Stomach (tissue), 8 donors: ENCODE measurements at regions not wholly inside any gene's neighbourhood (a gene's known extent, or its start where the extent isn't known, plus 50 kb on each side); places are given as distances from the start of the nearest gene placed in this dataset.
A peak's percentile ranks its signal among the peaks of the same experiment; 100 is the strongest.

ENCODE experiments used
- DNase-seq, 2 donors: peaks; one replicate each; pipeline versions ENCODE4 v3.0.0 to v3.0.0-alpha.2; 2013 to 2019
- H3K27ac ChIP-seq, 5 donors: fragments of 200-600 bp in 4 of 5; sonication (generic) in 4 of 5; one replicate each; pipeline ENCODE4 v1.5.1; 2013 to 2019; ENCODE audit warnings: mild to moderate bottlenecking in 1 of 5, moderate library complexity in 1 of 5
- H3K27me3 ChIP-seq, 3 donors: fragments of 200-600 bp; sonication (generic); one replicate each; pipeline ENCODE4 v1.5.1; 2017 to 2019; ENCODE audit warnings: mixed run types in 1 of 3
- H3K36me3 ChIP-seq, 4 donors: fragments of 200-600 bp; sonication (generic); 1 replicate in 3 of 4; 2 replicates in 1 of 4; pipeline ENCODE4 v1.5.1; 2016 to 2019
- H3K4me1 ChIP-seq, 4 donors: fragments of 200-600 bp; sonication (generic); one replicate each; pipeline ENCODE4 v1.5.1; 2016 to 2019
- H3K4me3 ChIP-seq, 4 donors: fragments of 200-600 bp; sonication (generic) in 3 of 4; one replicate each; pipeline ENCODE4 v1.5.1; 2016 to 2019; ENCODE audit warnings: mild to moderate bottlenecking in 1 of 4
- H3K9me3 ChIP-seq, 4 donors: fragments of 200-600 bp; sonication (generic); one replicate each; pipeline ENCODE4 v1.5.1; 2016 to 2019
- CTCF ChIP-seq, 7 experiments: fragments of 450-650 bp in 4 of 7; fragments of 200-600 bp in 3 of 7; sonication (generic) in 3 of 7; IDR thresholded peaks; one replicate each; pipeline ENCODE4 v1.5.1; 2016 to 2019; ENCODE audit warnings: antibody characterized with exemption in 7 of 7, control low read depth in 2 of 7, mild to moderate bottlenecking in 1 of 7
- EP300 ChIP-seq: sonication (generic); formaldehyde crosslinking; IDR thresholded peaks from one replicate; pipeline ENCODE4 v1.6.1; 2017; ENCODE audit warnings: antibody characterized with exemption
- POLR2A ChIP-seq, 4 donors: fragments of 450-650 bp; IDR thresholded peaks; one replicate each; pipeline ENCODE4 v1.6.1; 2016; ENCODE audit warnings: antibody characterized with exemption in 4 of 4, control low read depth in 2 of 4, mild to moderate bottlenecking in 1 of 4, moderate library complexity in 1 of 4
- POLR2AphosphoS5 ChIP-seq, 3 donors: sonication (generic); formaldehyde crosslinking; IDR thresholded peaks; one replicate each; pipeline ENCODE4 v1.6.1; 2016; ENCODE audit warnings: antibody characterized with exemption in 3 of 3
- WGBS, 5 donors: extraction: QIAGEN DNeasy Blood & Tissue Kit in 3 of 5; methylation state at CpG; one replicate each; pipeline versions ENCODE4 v1.1.5 to v1.1.7; 2013 to 2018; 5-methylcytosine and 5-hydroxymethylcytosine counted together
- intact Hi-C: fragments of 100-400 bp; cut with DNase I; formaldehyde crosslinking; loops from one replicate; pipeline ENCODE4 v1.15.1; 2023; ENCODE audit warnings: low total_unique reads
- donor health status: healthy with polysubstance abuse.
- donor health status: Bipolar disorder and iron deficiency.
- donor health status: healthy.

- no peak for DNase-seq
- intact Hi-C loops: no loop called here
- no peaks in the 10 kb centered on the region for H3K27me3 ChIP-seq
- no peaks in the 10 kb centered on the region for H3K36me3 ChIP-seq
- H3K4me3 ChIP-seq: no peak overlapping the region
- H3K9me3 ChIP-seq: no peaks in the 10 kb centered on the region
- H3K27ac ChIP-seq: no peak overlapping the region
- WGBS, 5 donors: 80 to 89% (median 87%) methylated on average over 2 of the region's 2 CpGs
- H3K4me1 ChIP-seq: peaks cover 8 to 87% (median 46%) of the 10 kb centered on the region in 4 donors
- TF ChIP-seq CTCF (IDR thresholded peaks at IDR 0.05): no peak
- no peak for TF ChIP-seq POLR2AphosphoS5 (IDR thresholded peaks at IDR 0.05)
- no peak for TF ChIP-seq POLR2A (IDR thresholded peaks at IDR 0.05)
- TF ChIP-seq EP300: no peak
These were observed 459.6 kb downstream of the SHQ1 start for GRCh38 chr3:72388644-72389043.

- Histone ChIP-seq H3K4me3 (no peak overlapping the region), H3K27ac (no peak overlapping the region), H3K4me1 (peaks cover 8 to 92% (median 49%) of the 10 kb centered on the region in 4 donors), H3K36me3 (no peaks in the 10 kb centered on the region), H3K27me3 (no peaks in the 10 kb centered on the region), H3K9me3 (no peaks in the 10 kb centered on the region)
- no peak for DNase-seq
- 84 to 92% (median 87%) methylated on average over 4 of the region's 4 CpGs for WGBS, 5 donors
- TF ChIP-seq CTCF (IDR thresholded peaks at IDR 0.05) (no peak), POLR2AphosphoS5 (IDR thresholded peaks at IDR 0.05) (no peak), EP300 (no peak), POLR2A (IDR thresholded peaks at IDR 0.05) (no peak)
- intact Hi-C loops: no loop called here
These were observed 460.1 kb downstream of the SHQ1 start for GRCh38 chr3:72388117-72388516.

GRCh38 chr3:72386327-72387000, 461.8 kb downstream of the SHQ1 start:
- intact Hi-C loops: no loop called here
- Histone ChIP-seq H3K4me1 (peaks cover 13 to 92% (median 49%) of the 10 kb centered on the region in 4 donors), H3K4me3 (no peak overlapping the region), H3K9me3 (no peaks in the 10 kb centered on the region), H3K27me3 (no peaks in the 10 kb centered on the region), H3K27ac (no peak overlapping the region), H3K36me3 (no peaks in the 10 kb centered on the region)
- TF ChIP-seq CTCF (IDR thresholded peaks at IDR 0.05): no peak
- WGBS, 5 donors: 78 to 84% (median 83%) methylated on average over 6 of the region's 6 CpGs
- DNase-seq: peak in 1 of 2 donors; percentile 36

- TF ChIP-seq POLR2AphosphoS5 (IDR thresholded peaks at IDR 0.05): no peak
- TF ChIP-seq EP300: no peak
- TF ChIP-seq CTCF (IDR thresholded peaks at IDR 0.05): no peak
- TF ChIP-seq POLR2A (IDR thresholded peaks at IDR 0.05): no peak
- intact Hi-C loops: no loop called here
- Histone ChIP-seq H3K36me3 (no peaks in the 10 kb centered on the region), H3K27ac (no peak overlapping the region), H3K27me3 (no peaks in the 10 kb centered on the region), H3K9me3 (no peaks in the 10 kb centered on the region), H3K4me3 (no peak overlapping the region), H3K4me1 (peaks cover 8 to 93% (median 51%) of the 10 kb centered on the region in 4 donors)
- no peak for DNase-seq
- 84 to 98% (median 94%) methylated on average over 3 of the region's 3 CpGs for WGBS, 5 donors
These were observed 463.1 kb downstream of the SHQ1 start for GRCh38 chr3:72385167-72385566.
